ENCODE measurements at regions not wholly inside any gene's neighbourhood (a gene's known extent, or its start where the extent isn't known, plus 50 kb on each side); places are given as distances from the start of the nearest gene placed in this dataset.
"Not testable (repeated sequence)": the region's sequence is repeated elsewhere in the genome, so short reads cannot be mapped to it uniquely, and the experiment has no call there.

DNA sequence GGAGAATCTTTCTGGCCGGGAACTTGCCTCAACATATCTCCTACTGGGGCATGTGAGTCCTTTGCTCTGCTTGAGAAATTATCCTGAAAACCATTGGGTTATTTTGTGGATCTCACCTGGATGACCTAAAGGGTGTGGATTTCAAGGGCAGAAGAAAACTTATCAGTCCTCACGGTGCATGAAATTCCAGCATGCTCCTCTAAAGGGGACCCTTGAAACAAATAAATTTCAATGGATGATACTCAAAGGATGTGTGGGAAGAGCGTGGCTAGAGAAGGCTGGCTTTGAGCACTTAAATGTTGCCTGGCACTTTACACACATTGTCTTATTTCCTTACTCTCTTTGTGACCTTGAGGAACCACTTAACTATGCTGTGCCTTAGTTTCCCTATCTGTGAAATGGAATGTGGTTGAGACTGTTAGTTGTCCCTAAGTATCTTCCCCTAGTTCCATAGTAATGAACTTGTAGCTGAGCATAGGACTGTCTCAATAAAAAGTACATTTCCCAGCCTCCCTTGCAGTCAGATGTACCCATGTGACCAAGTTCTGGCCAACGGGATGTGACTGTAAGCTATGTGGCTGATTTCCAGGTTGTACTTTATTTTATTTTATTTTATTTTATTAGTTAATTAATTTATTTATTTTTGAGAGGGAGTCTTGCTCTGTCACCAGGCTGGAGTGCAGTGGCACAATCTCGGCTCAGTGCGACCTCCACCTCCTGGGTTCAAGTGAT, 81.9 kb upstream of the PTPN1 start:
- no peak for DNase-seq (ENCODE audit: low read depth)

DNA sequence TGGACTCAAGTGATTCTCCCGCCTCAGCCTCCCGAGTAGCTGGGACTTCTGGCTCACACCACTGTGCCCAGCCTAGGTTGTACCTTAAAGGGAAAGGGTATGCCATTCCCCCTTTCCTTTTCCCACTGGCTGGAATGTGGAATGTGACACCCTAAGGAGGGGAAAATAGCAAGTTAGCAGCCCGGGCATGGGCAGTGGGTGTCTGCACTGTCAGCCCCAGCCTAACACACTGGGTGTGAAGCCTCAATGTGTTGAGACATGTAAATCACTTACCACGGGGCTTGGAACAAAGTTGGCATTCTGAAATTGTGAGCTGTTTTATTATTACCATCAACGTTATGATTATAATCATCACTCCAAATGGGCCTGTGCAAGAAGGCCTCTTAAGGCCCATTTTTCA, 80.8 kb upstream of the PTPN1 start:
- no peak for DNase-seq (ENCODE audit: low read depth)

DNA sequence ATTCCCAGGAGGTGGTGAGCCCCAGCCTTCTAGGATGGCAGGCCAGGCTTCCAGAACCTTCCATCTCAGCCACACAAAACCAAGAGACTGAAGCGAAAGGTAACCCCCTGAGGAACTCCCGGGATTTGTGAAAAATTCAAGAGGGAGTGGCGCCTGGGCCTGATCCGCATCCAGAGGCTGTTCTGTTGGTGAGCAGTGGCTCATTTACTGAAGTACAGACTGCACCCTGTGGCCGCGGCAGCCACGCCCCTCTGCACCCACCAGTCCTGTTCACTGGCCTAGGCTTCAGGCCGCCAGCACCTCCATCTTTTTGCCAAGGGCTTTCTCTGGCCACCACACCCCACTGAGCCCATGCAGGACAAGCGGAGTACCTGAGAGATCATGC, 79.1 kb upstream of the PTPN1 start:
- no peak for DNase-seq (ENCODE audit: low read depth)

DNA sequence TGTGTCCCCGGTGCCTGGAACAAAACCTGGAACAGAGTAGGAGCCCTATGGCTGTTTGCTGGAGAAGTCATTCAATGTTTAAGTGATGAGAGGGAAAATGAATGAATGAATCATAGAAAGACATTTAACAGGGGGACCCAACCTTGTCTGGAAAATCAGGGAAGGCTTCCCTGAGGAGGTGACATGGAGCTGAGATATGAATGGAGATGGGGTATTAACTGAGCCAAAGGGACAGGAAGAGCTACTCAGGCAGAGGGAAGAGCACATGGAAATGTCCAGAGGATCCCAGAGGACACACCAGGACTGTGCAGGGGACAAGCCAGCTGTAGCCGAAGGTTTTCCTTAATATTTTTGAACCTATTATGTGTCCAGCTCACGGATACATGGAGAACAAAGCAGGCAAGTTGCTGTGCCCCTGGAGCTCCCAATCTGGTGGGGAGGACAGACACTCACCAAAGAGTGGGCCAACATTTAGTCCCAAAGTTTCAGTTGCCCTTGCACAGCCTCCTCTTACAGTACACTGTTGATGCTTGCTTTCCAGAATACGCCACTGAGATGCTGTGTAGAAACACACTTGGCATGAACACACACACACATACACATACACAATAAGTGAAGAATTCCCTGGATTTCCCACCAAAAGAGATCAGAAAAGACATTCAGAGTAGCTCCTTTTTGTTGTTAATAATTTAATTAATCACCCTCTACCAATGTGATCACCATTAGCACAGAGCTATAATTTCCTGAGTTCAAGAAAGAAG, 77.0 kb upstream of the PTPN1 start:
- DNase-seq (ENCODE audit: low read depth): no peak

DNA sequence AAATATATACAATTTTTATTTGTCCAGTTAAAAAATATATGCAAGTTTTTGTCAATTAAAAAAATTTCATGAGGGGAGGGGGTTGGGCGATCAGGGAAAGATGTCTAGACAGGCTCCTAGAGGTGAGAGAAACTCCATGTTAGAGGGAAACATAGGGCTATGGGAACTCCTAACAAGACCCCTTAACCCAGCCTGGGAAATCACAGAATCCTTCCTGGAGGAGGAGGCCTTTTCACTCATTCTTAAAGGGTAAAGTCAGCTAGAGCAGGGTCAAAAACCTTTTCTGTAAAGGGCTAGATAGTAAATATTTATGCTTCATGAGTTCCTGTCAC, 75.9 kb upstream of the PTPN1 start:
- no peak for DNase-seq (ENCODE audit: low read depth)

DNA sequence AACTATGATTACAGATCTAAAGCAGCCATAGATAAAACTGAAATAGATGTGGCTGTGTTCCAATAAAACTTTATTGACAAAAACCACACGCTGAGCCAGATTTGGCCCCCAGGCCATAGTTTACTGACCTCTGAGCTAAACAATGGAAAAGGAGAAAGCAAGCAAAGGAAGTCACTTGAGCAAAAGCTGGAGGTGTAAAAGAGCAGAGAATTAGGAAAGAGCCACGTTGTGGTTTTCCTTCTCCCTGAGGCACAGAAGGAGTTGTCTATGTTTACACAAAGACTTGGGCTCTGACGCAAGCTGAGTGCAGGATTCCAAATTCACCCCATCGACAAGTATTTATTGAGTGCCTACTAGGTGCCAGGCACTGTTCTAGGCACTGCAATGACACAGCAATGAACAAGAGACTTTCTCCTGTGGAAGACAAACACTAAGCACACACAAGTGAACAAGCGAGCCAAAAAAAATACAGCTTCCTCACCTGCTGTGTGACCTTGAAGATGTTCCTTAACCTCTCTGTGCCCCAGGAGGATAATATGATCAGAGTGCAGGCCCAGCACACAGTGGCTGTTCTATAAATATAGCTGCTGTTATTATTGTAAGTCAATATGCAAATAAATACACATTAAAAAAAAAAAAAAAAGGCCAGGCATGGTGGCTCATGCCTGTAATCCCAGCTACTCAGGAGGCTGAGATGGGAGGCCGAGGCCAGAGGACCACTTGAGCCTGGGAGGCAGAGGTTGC, 75.4 kb upstream of the PTPN1 start:
- no peak for DNase-seq (ENCODE audit: low read depth)

DNA sequence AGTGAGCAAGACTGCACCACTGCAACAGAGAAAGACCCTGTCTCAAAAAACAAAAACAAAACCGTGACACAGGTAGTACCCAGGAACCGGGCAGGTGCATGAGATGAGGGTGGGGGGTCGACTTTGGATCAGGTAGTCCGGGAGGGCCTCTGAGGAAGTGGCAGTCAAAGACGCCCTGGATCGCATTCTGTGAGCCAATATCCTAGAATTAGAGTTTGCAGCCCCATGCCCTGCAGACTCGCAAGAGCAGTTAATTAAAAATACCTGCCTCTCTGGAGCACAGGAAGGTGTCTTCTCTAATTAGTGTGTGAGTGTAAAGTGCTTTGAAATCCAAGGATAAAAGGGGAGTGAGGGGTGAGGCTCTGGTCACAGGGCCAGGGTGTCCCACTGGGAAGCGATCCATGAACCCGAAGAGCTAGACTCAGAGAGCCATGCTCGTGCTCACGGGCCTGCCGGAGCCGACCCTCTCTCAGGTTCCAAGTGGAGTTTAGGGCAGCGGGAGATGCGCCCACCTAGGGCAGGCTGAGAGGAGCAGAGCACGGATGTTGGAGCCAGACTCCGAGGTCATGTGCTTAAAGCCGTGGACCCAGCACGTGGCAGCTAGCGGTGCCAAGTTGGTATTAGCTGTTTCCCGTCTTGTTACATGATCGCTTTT, 74.7 kb upstream of the PTPN1 start:
- DNase-seq (ENCODE audit: low read depth): no peak

DNA sequence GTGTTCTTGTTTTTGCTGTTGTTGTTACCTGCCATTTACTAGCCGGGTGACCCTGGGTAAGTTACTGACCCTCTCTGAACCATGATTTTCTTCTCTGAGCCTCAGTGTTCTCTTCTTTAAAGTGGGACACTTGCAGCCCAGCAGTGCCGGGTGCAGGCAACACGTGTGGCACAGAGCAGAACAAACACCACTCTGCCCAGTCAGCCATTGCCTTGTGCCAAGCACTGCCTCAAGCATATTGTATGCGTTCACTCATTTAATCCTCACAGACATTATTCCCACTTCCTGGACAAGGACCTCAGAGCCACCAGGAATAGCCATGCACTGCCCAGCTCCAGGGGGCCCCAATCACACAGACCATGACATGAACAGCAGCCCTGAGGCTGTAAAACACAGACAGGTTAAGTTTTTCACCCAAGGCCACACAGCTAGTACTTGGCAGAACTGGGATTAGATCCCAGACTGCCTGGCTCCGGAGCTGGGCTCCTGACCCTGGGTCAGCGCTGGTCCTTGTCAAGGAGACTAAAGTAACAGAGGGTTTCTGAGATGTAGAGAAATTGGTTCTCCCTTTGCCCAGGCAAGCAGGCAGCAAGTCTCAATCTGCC, 74.0 kb upstream of the PTPN1 start:
- DNase-seq (ENCODE audit: low read depth): no peak

DNA sequence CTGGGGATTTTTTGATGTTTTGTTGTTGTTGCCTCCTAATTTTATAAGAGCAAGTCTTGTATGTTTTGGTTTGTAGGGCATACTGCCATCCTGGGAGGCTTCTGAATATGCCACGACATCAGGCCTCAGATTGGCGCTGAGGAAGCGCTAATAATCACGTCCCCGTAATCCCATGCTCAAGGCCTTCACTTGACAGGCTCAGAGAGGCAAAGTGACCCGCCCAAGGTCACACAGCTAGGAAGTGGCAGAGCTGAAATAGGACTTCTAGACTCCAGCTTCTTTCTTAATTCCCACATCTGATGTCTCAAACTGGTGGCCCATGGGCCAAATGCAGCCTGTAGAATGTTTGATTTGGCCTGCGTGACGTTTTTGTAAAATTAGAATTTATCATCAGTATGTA, 73.5 kb upstream of the PTPN1 start:
- DNase-seq (ENCODE audit: low read depth): no peak

DNA sequence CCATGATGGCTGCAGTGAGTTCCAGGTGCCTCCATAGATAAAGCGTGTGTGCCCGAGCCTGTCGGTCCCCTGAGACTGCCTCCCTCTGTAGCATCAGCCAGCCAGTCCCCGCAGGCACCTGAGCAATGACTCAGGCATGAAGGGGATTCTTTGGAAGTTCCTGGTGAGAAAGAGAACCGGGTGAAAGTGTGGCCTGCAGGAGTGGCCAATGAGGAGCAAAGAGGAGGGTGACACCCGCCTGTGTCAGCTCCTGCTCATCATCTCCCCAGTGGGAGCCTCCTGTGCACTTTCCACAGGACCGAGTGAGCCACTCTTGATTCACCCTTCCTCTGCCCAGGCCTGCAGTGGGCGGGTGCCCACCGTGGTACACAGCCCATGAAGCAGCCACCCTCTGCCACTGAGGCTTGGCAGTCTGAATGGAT, 71.2 kb upstream of the PTPN1 start:
- DNase-seq (ENCODE audit: low read depth): peak; percentile 33

DNA sequence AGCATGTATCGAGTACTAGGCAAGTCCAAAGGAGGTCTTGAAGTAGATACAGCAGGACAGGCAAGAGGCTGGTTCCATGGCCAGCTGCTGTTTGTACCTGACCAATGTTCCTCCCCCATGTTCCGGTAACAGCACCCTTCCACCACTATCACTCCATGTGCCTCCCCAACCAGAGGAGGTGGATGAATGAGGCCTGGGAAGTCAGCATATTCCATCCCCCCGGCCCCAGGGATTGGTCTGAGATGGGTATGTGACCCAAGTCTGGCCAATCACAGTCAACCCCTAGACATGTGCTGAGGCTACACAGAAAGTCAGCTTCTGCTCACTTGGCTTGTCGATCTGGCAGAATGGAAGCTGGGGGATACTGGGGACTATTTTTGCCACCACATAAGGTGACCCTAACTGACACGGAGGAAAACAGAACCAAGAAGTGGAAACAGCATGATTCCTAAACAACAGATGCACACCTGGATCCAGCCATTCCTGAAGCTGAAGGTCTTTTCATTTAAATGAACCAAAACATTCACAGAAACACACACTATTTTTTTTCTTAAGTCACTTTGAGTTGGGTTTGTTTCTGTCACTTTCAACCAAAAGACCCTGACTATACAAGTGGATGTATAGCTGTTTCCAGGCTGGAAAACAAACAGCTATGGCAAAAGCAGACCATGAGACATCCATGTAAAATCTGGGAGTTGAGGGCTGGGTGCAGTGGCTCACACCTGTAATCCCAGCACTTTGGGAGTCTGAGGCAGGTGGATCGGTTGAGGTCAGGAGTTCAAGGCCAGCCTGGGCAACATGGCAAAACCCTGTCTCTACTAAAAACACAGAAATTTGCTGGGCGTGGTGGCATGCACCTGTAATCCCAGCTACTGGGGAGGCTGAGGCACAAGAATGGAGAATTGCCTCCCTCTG, 70.4 kb upstream of the PTPN1 start:
- no peak for DNase-seq (ENCODE audit: low read depth)

DNA sequence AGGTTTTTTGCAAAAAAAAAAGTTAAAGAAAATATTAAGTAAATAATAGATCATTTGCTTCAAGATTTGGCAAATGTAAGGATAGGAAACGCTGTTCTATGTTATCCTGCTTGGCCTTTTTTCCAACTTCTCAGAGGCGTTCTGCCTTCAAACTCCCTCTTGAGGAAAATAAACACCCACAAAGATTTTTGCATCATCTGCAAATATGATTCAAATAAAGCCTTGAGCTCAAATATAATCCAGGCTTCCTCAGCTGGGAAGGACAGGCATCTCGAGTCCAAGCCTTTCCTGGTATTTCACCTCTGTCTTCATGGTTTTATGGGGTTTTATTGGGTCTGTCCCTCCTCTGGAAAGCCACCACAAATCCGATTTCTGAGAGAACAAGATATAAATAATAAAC, 67.7 kb upstream of the PTPN1 start:
- no peak for DNase-seq (ENCODE audit: low read depth)

DNA sequence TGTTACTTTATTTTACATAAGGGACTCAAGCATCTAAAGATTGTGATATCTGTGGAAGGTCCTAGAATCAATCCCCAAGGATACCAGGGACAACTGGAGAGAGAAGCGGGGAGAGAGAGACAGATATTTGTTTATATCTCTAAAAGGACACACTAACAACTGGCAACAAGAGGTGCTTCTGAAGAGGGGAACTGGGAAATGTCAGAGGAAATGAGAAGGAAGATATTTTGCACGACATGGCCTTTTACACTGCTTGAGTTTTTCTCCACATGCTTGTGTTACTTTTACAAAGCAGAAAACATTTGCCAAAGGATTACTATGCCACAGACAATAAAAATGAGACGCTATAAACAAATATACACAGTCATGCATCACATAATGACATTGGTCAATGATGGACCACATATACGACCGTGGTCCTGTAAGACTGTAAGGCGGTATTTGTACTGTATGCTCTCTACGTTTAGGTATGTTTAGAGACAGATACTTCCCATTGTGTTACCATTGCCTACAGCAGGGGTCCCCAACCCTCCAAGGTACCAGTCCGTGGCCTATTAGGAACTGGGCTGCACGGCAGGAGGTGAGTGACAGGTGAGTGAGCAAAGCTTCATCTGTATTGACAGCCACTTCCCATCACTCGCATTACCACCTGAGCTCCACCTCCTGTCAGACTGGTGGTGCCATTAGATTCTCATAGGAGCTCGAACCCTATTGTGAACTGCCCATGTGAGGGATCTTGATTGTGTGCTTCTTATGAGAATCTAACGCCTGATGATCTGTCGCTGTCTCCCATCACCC, 64.6 kb upstream of the PTPN1 start:
- no peak for DNase-seq (ENCODE audit: low read depth)

DNA sequence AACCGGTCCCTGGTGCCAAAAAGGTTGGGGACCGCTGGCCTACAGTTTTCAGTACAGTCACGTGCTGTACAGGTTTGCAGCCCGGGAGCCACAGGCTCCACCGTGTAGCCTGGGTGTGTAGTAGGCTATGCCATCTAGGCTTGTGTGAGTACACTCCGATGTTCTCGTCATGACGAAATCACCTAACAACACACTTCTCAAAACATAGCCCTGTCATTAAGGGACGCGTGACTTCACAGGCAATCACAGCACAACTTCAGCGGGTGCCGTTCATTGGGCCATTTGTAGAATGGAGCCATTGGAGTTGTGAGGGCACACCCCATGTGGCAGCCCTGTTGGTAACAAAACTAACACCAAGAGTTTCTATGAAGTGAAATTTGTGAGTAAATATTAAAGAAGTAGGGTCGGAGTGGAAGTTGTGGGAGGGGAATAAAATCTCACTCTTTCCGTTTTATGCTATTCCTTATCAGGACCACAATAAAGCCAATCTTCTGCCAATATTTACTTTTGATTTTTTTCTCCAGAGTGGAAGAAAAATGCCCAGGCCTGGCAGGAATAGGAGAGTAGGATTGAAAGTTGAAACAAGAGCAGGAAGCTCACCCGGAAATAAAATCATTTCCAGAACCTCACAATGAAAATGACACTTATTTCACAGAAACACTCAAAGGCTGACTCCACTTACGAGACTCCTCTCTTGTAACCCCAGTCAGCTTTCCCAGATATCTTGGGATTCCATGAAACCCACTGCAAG, 63.7 kb upstream of the PTPN1 start:
- no peak for DNase-seq (ENCODE audit: low read depth)

DNA sequence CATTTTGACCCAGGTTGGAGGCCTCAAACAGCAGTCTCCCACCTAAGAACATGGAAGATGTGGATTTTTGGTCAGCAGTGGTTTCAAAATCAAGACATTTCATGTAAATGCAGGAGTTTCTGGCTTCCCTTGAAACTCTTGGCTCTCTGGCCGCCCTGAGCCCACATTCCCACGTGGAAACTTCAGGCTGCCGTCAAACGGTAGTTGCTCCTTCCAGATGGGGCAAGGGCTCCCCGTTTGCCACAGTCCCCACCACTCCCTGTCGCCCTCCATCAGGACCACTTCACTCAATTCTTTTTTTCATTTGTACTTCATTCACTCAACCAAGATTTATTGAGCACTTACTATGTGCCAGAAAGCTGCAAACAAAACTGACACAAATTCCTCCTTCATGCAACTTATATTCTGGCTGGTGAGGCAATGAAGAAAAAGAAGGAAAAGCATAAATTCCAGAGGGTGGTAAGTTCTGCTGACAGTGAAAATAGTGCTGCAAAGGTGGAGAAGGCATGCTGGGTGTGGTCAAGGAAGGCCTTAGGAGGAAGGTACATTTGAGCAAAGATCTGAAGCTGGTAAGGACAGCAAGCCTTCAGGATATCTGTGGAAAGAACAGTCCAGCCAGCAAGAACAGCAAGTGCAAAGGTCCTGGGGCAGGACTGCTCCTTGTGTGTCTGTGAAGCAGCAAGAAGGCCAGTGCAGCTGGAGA, 62.9 kb upstream of the PTPN1 start:
- DNase-seq (ENCODE audit: low read depth): no peak

DNA sequence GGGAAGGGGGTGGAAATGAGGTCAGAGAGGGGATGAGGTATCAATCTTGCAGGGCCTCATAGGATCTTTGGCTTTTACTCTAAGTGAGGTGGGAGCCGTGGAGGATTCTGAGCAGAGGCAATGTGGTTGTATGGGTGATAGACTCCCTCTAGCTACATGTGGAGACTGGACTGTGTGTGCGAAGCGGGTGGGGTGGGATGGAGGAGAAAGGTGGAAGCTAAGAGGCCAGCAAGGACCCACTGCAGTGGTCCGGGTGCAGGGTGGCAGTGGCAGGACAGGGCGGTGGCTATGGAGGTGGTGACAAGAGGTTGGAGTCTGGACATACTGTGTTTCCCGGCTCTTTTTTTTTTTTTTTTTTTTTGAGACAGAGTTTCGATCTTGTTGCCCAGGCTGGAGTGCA, 62.4 kb upstream of the PTPN1 start:
- DNase-seq (ENCODE audit: low read depth): no peak

DNA sequence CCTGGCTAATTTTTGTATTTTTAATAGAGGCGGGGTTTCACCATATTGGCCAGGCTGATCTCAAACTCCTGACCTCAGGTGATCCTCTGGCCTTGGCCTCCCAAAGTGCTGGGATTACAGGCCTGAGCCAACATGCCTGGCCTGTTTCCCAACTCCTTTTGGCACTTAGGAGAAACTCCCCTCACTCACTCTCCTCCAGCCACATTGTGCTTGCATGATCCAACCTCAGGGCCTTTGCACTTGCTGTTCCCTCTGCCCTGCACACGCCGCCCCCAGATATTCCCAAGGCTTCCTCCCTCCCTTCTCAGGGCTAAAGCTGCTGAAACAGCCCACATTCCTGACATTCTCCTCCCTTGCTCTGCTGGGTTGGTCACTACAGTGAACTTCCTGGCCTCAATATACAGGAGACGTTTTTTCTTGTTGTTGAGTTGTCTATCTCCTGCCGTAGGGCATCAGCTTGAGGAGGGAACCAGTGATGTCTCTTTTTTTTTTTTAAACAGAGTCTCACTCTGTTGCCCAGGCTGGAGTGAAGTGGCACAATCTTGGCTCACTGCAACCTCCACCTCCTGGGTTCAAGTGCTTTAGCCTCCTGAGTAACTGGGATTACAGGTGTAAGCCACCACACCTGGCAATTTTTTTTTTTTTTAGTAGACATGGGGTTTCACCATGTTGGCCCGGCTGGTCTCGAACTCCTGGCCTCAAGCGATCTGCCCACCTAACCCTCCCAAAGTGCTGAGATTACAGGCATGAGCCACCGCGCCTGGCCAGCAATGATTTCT, 61.4 kb upstream of the PTPN1 start:
- not testable (repeated sequence) for DNase-seq (ENCODE audit: low read depth)
